ENCODE measurements at regions not wholly inside any gene's neighbourhood (a gene's known extent, or its start where the extent isn't known, plus 50 kb on each side); places are given as distances from the start of the nearest gene placed in this dataset.

- H3K27me3 Mint-ChIP-seq (ENCODE audit: insufficient read depth) = no peaks in the 10 kb centered on the region
- TF ChIP-seq CTCF (IDR thresholded peaks at IDR 0.05) = no peak
- DNase-seq = no peak
- no peaks in the 10 kb centered on the region for H3K4me1 Mint-ChIP-seq (ENCODE audit: low read depth)
- peaks cover 3% of the 10 kb centered on the region; the same call in 1 of the 2 replicates for H3K9me3 Mint-ChIP-seq
- H3K36me3 Mint-ChIP-seq (ENCODE audit: low read depth) = no peaks in the 10 kb centered on the region
- no peak overlapping the region for H3K27ac Mint-ChIP-seq
- no peak overlapping the region for H3K4me3 Mint-ChIP-seq
These were observed 365.6 kb downstream of the MAN2A1 start for GRCh38 chr5:110055302-110055701.

GRCh38 chr5:110056580-110057114, 366.9 kb downstream of the MAN2A1 start:
- Mint-ChIP-seq H3K4me1 (ENCODE audit: low read depth) (no peaks in the 10 kb centered on the region), H3K27ac (no peak overlapping the region), H3K9me3 (no peaks in the 10 kb centered on the region; the same call in 1 of the 2 replicates), H3K27me3 (ENCODE audit: insufficient read depth) (no peaks in the 10 kb centered on the region), H3K4me3 (no peak overlapping the region), H3K36me3 (ENCODE audit: low read depth) (no peaks in the 10 kb centered on the region)
- DNase-seq = no peak
- no peak for TF ChIP-seq CTCF (IDR thresholded peaks at IDR 0.05)

DNA sequence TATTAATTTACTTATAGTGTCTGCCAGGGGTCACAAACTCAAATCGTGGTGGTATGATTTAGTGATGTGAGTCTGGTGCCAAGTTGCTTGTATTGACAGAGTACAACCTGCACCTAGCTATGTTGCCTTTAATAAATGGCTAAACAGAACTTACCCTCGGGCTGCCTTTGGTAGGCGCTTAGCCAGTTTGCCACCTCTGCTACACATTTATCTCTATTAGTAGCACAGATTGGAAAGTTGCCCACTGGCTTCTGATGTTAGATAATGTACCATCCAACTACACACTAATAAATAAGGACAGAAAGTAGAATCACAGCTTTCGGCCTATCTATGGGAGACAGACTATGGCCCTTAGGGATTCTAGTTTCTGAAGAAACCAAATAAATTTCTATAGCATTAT, 368.4 kb downstream of the MAN2A1 start:
- Mint-ChIP-seq H3K36me3 (ENCODE audit: low read depth) (no peaks in the 10 kb centered on the region), H3K9me3 (no peaks in the 10 kb centered on the region; the same call in 1 of the 2 replicates), H3K27ac (no peak overlapping the region), H3K27me3 (ENCODE audit: insufficient read depth) (no peaks in the 10 kb centered on the region), H3K4me3 (no peak overlapping the region), H3K4me1 (ENCODE audit: low read depth) (no peaks in the 10 kb centered on the region)
- no peak for DNase-seq
- no peak for TF ChIP-seq CTCF (IDR thresholded peaks at IDR 0.05)

GRCh38 chr5:110062246-110062645, 372.5 kb downstream of the MAN2A1 start:
- TF ChIP-seq CTCF (IDR thresholded peaks at IDR 0.05) = no peak
- DNase-seq = no peak
- H3K9me3 Mint-ChIP-seq = no peaks in the 10 kb centered on the region; the same call in 1 of the 2 replicates
- H3K27ac Mint-ChIP-seq = no peak overlapping the region
- no peak overlapping the region for H3K4me3 Mint-ChIP-seq
- H3K36me3 Mint-ChIP-seq (ENCODE audit: low read depth) = no peaks in the 10 kb centered on the region
- H3K27me3 Mint-ChIP-seq (ENCODE audit: insufficient read depth) = no peaks in the 10 kb centered on the region
- no peaks in the 10 kb centered on the region for H3K4me1 Mint-ChIP-seq (ENCODE audit: low read depth)

DNA sequence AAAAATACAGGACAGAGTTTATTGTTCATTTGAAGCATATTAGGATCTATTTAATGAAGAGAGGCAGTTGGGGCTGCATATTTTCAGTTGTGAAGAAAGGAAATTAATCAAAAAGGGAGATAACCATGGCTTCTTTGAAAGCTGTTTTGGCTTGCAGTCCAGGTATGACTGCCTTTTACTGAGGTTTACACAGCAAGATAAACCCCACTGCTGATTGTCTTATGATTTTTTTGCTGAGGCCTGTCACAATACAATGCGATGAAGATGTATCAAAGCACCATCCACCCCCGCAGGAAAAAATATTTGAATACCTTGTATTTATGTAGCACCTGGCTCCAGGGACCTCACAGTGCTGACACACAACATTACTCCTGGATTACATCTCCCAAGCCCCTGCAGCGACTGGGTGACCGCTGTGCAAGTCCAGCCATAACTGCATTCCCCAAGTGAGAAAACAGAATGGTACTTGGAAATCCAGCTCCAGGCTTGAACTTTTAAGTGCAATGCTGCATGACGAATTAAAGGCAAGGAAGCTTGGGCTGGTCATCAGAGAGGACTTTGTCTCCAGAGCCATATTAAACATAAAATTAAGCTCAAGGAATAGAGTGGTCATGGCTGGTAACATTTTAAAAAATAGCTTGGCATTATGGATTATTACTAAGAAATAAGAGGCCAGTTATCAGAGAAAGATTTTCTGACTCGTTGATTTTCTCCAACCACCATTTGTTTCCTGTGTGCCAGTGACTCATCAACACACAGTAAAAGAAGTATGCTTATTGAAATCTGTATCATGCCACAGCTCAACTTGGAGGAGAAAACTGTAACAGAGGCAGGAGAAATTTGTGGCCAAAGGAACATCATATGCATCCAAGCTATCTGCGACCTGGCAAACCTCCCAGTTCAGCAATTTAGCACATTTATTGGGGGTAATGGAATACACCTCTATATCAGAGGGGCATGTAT, 374.2 kb downstream of the MAN2A1 start:
- H3K36me3 Mint-ChIP-seq (ENCODE audit: low read depth) = no peaks in the 10 kb centered on the region
- peaks cover 6% of the 10 kb centered on the region; the same call in 1 of the 2 replicates for H3K9me3 Mint-ChIP-seq
- no peak overlapping the region for H3K4me3 Mint-ChIP-seq
- H3K27me3 Mint-ChIP-seq (ENCODE audit: insufficient read depth) = no peaks in the 10 kb centered on the region
- H3K27ac Mint-ChIP-seq = no peak overlapping the region
- no peaks in the 10 kb centered on the region for H3K4me1 Mint-ChIP-seq (ENCODE audit: low read depth)
- DNase-seq = no peak
- TF ChIP-seq CTCF (IDR thresholded peaks at IDR 0.05) = no peak

Data from HFFc6 (cell line).